HG02852 (cell line): ENCODE measurements at regions not wholly inside any gene's neighbourhood (a gene's known extent, or its start where the extent isn't known, plus 50 kb on each side); places are given as distances from the start of the nearest gene placed in this dataset.

Experiments used
- ATAC-seq: cut with Tn5 transposase; IDR thresholded peaks from one replicate; pipeline ENCODE4 v1.9.1; 2021; ENCODE audit warnings: mild to moderate bottlenecking, moderate library complexity; ENCODE audit not compliant: unreplicated experiment

DNA sequence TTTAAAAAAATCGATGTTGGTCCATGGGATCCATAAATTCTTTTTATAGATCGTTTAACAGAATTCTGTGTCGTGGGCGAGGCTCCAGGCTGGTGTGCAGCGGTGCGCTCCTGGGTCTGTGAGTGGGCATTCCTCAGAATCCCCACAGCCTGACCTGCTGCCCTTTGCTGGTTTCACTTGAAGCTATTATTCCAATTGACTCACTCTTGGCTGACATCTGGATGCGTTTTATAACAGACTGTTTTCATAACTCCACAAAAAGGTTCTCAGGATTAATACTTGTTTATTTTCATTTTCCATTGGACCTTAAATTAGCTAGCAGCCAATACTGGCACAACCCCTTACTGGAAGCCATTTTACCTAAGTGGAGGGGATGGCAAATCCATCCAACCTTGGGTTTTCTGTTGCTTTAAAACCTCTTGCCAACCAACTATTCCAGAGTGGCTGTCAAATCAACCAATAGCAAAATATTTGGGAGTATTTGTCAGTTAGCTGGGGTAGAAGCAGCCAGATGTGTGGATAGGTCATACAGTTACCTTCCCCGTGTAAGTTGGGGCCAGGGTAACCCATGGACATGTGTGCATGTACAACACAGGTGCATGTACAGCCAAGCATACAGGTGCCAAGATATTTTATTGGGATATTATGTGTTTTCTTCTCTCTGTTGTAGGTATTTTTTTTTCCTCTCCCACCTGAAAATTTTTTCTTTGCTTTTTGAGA is 160.7 kb upstream of the ZNF32 start:
- no peak for ATAC-seq

DNA sequence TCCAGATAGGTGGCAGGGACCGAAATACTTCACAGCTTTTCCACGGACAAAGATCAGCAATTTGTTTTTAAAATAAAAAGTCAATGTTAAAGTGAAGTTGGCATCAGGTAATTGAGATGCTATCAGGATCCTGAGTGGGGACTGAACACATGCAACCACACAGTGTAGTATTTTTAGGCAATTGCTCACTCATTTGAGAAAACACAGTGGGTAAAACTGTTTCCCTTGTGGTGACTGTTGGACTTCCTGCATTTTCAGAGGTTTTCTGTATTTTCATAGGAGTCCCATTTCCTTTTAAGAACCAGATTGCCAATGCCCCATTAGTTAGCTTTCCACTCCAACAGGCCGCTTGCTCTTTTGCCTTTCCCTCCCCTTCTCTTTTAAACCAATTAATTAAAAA is 159.5 kb upstream of the ZNF32 start:
- peak; percentile 83 for ATAC-seq

DNA sequence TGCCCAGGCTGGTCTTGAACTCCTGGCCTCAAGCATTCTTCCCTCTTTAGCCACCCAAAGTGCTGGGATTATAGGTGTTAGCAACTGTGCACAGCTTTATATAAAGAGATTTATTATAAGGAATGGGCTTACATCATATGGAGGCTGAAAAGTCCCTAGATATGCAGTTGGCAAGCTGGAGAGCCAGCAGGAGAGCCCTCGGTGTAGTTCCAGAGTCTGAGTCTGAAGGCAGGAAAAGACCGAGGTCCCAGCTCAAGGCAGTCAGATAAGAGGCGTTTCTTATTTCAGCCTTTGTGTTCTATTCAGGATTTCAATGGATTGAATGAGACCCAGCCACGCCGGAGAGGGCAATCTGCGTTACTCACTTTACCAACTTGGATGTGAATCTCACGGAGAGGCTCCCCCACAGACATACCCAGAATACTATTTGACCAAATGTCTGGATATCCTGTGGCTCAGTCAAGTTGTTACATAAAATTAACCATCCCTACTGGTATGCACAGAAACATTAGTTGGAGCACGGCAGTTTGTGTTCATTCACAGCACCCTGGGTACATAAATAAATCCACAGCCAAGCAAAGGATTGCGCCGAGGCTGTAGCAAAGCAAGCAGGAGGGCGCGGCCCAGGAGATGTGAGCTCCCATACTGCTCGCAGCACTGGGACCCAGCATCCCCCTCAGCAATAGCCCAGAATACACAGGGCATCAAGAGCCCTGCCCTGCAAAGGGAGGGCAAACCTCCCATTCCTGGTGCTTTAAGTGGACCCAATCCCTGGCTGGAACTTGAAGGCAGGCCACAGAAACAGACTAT is 158.4 kb upstream of the ZNF32 start:
- no peak for ATAC-seq

GRCh38 chr10:43803791-43804190 is 155.1 kb upstream of the ZNF32 start:
- ATAC-seq: no peak

DNA sequence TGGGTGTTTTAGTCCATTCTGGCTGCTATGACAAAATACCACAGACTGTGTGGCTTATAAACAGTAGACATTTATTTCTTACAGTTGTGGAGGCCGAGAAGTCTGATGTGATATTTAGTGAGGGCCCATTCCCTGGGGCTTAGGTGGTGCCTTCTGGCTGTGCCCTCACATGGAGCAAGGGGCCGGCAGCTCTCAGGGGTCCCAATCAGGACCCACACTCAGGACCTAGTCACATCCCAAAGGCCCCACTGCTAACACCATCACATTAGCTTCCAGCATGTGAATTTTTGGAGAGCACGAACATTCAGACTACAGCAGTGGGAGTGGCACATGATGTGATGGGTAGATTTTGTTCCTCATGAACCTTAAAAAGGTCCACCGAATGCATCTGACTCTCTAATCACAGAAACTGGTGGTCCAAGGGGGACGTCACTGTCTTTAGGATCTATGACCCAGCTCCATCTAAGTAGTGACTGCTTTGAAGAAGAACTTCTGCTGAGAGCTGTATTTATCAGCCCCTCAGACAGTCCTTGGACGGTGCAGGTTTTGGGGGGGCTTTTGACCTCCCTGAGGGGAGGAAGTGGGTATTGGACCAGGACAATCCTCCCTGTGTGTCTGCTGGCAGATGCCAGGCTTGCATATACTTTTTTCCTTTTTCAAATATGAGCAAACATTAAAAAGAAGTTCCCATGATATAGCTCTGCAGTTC is 154.5 kb upstream of the ZNF32 start:
- ATAC-seq: no peak

GRCh38 chr10:43801626-43802025 is 152.9 kb upstream of the ZNF32 start:
- ATAC-seq: no peak

- ATAC-seq: no peak
Measured at GRCh38 chr10:43801140-43801539, 152.5 kb upstream of the ZNF32 start.

DNA sequence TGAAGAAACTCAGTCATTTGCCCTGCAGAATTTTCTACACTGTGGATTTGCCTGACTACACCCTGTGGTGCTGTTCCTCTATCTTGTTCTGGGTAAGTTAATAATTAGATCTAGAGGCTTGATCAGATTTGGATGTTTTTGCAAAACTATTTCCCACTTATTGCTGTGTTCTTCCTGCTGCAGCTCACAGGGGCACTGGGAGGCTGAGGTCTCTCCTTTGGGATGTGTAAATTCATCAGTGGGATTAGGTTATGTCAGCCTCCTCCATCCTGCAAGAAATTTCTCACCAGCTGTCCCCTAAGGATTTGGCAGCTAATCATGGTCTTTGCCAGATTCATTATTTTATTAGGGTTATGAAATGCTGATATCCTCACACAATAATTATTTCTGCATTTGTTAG is 148.1 kb upstream of the ZNF32 start:
- ATAC-seq: no peak

DNA sequence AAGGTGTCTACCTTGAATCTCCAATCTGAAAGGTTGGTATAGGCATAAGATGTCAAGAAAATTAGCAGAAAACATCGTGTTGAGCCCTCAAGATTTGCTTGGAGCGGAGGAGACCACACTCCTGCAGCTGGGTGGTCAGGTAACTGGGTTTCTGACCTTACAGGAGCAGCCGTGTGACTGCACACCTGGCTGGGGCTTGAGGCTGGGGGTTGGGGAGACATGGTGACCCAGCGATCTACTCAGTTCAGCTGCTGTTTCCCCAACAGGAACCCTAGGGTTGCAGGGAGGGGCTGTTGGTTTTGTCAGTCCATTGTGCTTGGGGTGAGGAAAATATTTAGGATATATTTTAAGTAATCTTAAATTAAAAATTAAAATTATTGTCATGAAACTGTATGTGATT is 147.0 kb upstream of the ZNF32 start:
- ATAC-seq: no peak

GRCh38 chr10:43795093-43795492 is 146.4 kb upstream of the ZNF32 start:
- no peak for ATAC-seq

GRCh38 chr10:43794181-43794815 is 145.6 kb upstream of the ZNF32 start:
- no peak for ATAC-seq

DNA sequence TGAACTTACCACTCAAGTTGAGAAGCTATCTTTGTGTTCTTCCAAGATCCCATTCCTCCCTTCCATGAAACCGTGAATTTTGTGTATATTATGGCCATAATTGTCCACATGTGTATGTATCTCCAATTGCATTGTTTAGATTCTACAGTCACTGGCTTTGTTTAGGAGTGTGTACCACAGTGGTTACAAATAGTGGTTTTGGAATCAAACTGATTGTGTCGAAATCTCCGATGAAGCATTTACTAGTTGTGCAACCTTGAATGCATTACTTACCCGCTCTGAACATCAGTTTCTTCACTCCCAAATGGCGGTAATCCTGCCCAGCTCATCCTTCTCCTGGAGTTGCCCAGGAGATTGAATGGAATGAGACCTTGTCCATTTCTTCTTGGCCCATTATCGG is 145.0 kb upstream of the ZNF32 start:
- ATAC-seq: no peak

DNA sequence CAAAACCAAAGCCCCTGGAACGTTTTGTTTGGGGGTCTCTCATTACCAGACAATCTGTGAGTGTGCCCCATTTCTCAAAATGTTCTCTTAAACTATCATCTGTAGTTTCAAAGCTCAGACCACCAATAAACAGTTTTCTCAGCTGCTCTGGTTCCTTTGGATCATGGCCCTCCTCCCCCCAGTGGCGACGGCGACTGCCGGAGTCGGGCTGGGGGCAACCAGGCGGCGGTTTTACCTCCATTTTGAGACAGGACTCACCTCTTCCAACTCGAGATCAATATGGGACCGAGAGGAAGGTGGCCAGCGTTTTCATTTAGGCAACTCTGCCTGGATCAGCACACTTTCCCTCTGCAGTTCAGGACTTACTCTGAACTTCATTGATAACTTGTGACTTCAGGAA is 141.5 kb upstream of the ZNF32 start:
- no peak for ATAC-seq

GRCh38 chr10:43785252-43785651 is 136.6 kb upstream of the ZNF32 start:
- ATAC-seq: no peak

DNA sequence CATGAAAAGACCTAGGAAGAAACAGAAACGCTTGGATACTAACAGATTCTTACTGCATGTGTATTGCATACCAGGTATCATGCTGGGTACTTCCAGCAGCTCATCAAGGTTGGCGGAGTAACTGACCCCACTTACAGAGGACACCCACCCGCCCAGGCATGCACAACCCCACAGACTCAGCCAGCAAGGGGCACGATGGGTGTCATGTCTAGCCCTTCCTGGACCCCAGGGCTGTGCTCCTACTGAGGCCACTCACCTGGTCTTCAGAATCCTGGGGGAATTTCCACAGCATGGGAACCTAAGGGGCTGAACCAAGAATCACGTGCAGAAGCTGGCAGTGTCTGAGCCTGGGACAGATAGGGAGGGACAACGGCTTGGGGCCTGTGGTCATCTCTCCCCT is 134.1 kb upstream of the ZNF32 start:
- no peak for ATAC-seq

- no peak for ATAC-seq
Measured at GRCh38 chr10:43781480-43782361, 133.0 kb upstream of the ZNF32 start.

- ATAC-seq: no peak
Measured at GRCh38 chr10:43778571-43778970, 129.9 kb upstream of the ZNF32 start.

DNA sequence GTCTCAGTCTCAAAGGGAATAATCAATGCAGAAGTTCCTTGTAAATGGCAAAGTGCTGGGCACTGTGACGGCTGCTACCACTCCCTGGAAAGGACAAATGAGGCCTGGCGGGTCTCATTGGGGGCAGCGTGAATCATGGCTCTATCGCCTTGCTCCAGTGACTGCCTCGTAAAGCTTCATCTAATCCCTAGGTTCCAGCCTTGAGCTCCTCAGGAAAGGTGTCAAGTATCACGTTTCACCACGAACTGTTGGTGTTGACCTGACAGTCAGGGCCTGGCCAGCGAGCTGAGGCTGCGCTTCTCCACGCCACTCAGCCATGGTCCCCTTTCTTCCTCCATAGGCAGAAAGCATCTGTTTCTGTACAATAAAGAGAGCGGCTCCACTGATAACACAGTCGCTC is 126.7 kb upstream of the ZNF32 start:
- ATAC-seq: no peak

- ATAC-seq: no peak
Measured at GRCh38 chr10:43774234-43774769, 125.6 kb upstream of the ZNF32 start.

DNA sequence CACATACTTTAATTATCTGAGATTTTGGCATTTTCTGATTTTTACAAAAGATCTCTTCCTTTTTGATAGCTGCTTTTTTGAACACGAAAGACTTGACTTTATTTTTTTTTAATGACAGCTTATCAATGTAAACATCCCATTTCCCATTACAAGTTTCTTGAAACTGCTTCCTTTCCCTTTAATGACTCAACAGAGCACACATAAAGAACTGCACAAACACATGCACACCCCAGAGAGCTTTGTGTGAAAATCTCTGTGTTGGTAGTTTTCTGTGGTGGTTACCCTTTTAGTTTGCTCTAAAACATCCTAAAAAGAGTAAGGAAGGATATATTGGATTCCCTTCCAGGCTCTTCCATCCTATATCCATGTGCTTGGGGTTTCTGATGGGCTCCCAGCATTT is 125.1 kb upstream of the ZNF32 start:
- ATAC-seq: no peak
